ENCODE measurements at regions not wholly inside any gene's neighbourhood (a gene's known extent, or its start where the extent isn't known, plus 50 kb on each side); places are given as distances from the start of the nearest gene placed in this dataset.

- Histone ChIP-seq H3K4me1 (no peaks in the 10 kb centered on the region), H3K9me3 (no peaks in the 10 kb centered on the region), H3K27ac (no peak overlapping the region), H3K4me3 (no peak overlapping the region), H3K36me3 (no peaks in the 10 kb centered on the region), H3K27me3 (no peaks in the 10 kb centered on the region)
- TF ChIP-seq POLR2A (IDR thresholded peaks at IDR 0.05): no peak
- TF ChIP-seq, protein P1, sequence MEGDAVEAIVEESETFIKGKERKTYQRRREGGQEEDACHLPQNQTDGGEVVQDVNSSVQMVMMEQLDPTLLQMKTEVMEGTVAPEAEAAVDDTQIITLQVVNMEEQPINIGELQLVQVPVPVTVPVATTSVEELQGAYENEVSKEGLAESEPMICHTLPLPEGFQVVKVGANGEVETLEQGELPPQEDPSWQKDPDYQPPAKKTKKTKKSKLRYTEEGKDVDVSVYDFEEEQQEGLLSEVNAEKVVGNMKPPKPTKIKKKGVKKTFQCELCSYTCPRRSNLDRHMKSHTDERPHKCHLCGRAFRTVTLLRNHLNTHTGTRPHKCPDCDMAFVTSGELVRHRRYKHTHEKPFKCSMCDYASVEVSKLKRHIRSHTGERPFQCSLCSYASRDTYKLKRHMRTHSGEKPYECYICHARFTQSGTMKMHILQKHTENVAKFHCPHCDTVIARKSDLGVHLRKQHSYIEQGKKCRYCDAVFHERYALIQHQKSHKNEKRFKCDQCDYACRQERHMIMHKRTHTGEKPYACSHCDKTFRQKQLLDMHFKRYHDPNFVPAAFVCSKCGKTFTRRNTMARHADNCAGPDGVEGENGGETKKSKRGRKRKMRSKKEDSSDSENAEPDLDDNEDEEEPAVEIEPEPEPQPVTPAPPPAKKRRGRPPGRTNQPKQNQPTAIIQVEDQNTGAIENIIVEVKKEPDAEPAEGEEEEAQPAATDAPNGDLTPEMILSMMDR (IDR thresholded peaks at IDR 0.05): no peak
- DNase-seq: no peak
Measured at GRCh38 chr3:13162549-13163320, 89.5 kb upstream of the IQSEC1 start.

GRCh38 chr3:13161771-13162535, 88.7 kb upstream of the IQSEC1 start:
- H3K4me3 ChIP-seq: no peak overlapping the region

DNA sequence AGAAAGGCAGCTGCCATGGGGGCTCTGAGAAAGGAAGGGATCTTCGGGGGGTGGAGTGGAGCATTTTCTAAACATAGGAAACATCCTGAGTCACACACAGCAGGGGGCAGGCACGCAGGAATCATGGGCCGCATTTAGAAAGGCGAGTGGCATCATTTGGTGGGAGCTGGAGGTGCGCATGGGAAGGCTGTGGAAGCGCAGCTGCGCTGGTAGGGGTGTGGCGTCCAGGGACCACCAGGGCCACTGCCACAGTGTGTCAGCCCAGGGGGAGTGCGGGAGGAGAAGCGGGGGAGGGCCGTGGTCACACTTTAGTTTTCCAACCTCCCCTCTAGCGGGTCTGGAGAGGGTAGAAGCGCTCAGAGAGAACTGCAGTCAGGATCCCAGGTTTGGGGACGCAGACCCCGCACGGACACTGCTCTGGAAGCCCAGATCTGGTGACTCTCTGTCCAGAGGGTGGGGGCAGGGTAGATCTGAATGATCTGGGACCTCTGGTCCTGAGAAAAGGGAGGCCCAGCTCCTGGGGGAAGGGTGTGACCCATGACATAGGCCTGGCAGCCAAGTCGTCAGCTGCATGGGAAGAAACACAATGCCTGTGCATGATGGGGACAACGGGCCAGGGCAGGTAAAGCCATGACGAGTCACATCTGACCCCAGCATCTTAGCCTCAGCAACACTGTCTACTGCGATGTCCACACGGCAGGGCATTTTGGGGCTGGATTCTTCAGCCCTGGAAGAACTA, 88.0 kb upstream of the IQSEC1 start:
- no peaks in the 10 kb centered on the region for H3K9me3 ChIP-seq
- TF ChIP-seq, protein P1 (IDR thresholded peaks at IDR 0.05): no peak
- no peak for TF ChIP-seq POLR2A (IDR thresholded peaks at IDR 0.05)
- H3K36me3 ChIP-seq: no peaks in the 10 kb centered on the region
- no peak overlapping the region for H3K4me3 ChIP-seq
- no peak for DNase-seq
- no peak overlapping the region for H3K27ac ChIP-seq
- H3K27me3 ChIP-seq: no peaks in the 10 kb centered on the region
- no peaks in the 10 kb centered on the region for H3K4me1 ChIP-seq

More at GRCh38 chr3:13161771-13162535, 88.7 kb upstream of the IQSEC1 start:
- Histone ChIP-seq H3K9me3 (no peaks in the 10 kb centered on the region), H3K36me3 (no peaks in the 10 kb centered on the region), H3K4me1 (no peaks in the 10 kb centered on the region), H3K27ac (no peak overlapping the region), H3K27me3 (no peaks in the 10 kb centered on the region)
- DNase-seq: no peak
- TF ChIP-seq, protein P1 (IDR thresholded peaks at IDR 0.05): no peak
- TF ChIP-seq POLR2A (IDR thresholded peaks at IDR 0.05): no peak

GRCh38 chr3:13160619-13161018, 87.4 kb upstream of the IQSEC1 start:
- H3K4me1 ChIP-seq: no peaks in the 10 kb centered on the region
- no peak for TF ChIP-seq POLR2A (IDR thresholded peaks at IDR 0.05)
- TF ChIP-seq, protein P1 (IDR thresholded peaks at IDR 0.05): no peak
- no peak for DNase-seq
- H3K4me3 ChIP-seq: no peak overlapping the region
- H3K9me3 ChIP-seq: peaks cover 0 to 1% (median 0%) of the 10 kb centered on the region in 4 donors
- no peak overlapping the region for H3K27ac ChIP-seq
- H3K36me3 ChIP-seq: no peaks in the 10 kb centered on the region
- H3K27me3 ChIP-seq: no peaks in the 10 kb centered on the region

- Histone ChIP-seq H3K27me3 (no peaks in the 10 kb centered on the region), H3K4me1 (no peaks in the 10 kb centered on the region), H3K36me3 (no peaks in the 10 kb centered on the region), H3K9me3 (peaks cover 0 to 5% (median 0%) of the 10 kb centered on the region in 4 donors), H3K27ac (no peak overlapping the region), H3K4me3 (no peak overlapping the region)
- DNase-seq: no peak
- TF ChIP-seq, protein P1 (IDR thresholded peaks at IDR 0.05): no peak
- no peak for TF ChIP-seq POLR2A (IDR thresholded peaks at IDR 0.05)
Measured at GRCh38 chr3:13159890-13160289, 86.7 kb upstream of the IQSEC1 start.

Measured in Peyer's patch (tissue), 4 donors.